HG03097 (cell line): ENCODE measurements at regions not wholly inside any gene's neighbourhood (a gene's known extent, or its start where the extent isn't known, plus 50 kb on each side); places are given as distances from the start of the nearest gene placed in this dataset.
"Not testable (repeated sequence)": the region's sequence is repeated elsewhere in the genome, so short reads cannot be mapped to it uniquely, and the experiment has no call there.

ENCODE experiments used
- ATAC-seq: cut with Tn5 transposase; IDR thresholded peaks from one replicate; pipeline ENCODE4 v1.9.1; 2021; ENCODE audit not compliant: unreplicated experiment, low FRiP score

- ATAC-seq = no peak
These were observed 177.3 kb downstream of the BANP start for GRCh38 chr16:88128556-88128955.

- not testable (repeated sequence) for ATAC-seq
These were observed 177.9 kb downstream of the BANP start for GRCh38 chr16:88129133-88129532.

GRCh38 chr16:88130016-88130415 is 178.8 kb downstream of the BANP start:
- ATAC-seq = no peak

GRCh38 chr16:88130681-88131080 is 179.4 kb downstream of the BANP start:
- no peak for ATAC-seq

GRCh38 chr16:88131256-88131655 is 180.0 kb downstream of the BANP start:
- ATAC-seq = no peak

GRCh38 chr16:88131966-88132365 is 180.7 kb downstream of the BANP start:
- no peak for ATAC-seq

GRCh38 chr16:88132836-88133506 is 181.7 kb downstream of the BANP start:
- no peak for ATAC-seq

GRCh38 chr16:88133507-88133843 is 182.2 kb downstream of the BANP start:
- ATAC-seq = no peak

GRCh38 chr16:88134172-88134898 is 183.1 kb downstream of the BANP start:
- not testable (repeated sequence) for ATAC-seq

- ATAC-seq = not testable (repeated sequence)
These were observed 183.9 kb downstream of the BANP start for GRCh38 chr16:88134899-88135682.

- not testable (repeated sequence) for ATAC-seq
These were observed 185.0 kb downstream of the BANP start for GRCh38 chr16:88136211-88136713.

GRCh38 chr16:88136939-88137338 is 185.7 kb downstream of the BANP start:
- ATAC-seq = not testable (repeated sequence)

GRCh38 chr16:88139141-88139540 is 187.9 kb downstream of the BANP start:
- not testable (repeated sequence) for ATAC-seq

GRCh38 chr16:88140195-88140594 is 189.0 kb downstream of the BANP start:
- not testable (repeated sequence) for ATAC-seq

GRCh38 chr16:88141580-88141979 is 190.3 kb downstream of the BANP start:
- no peak for ATAC-seq

GRCh38 chr16:88142056-88142935 is 191.1 kb downstream of the BANP start:
- ATAC-seq = not testable (repeated sequence)

GRCh38 chr16:88143122-88144027 is 192.1 kb downstream of the BANP start:
- not testable (repeated sequence) for ATAC-seq

- ATAC-seq = no peak
These were observed 192.8 kb downstream of the BANP start for GRCh38 chr16:88144028-88144511.

GRCh38 chr16:88145376-88145775 is 194.1 kb downstream of the BANP start:
- ATAC-seq = not testable (repeated sequence)
